ENCODE measurements at regions not wholly inside any gene's neighbourhood (a gene's known extent, or its start where the extent isn't known, plus 50 kb on each side); places are given as distances from the start of the nearest gene placed in this dataset.

GRCh38 chr12:126907900-126908764, 1358.8 kb upstream of the TMEM132C start:
- TF ChIP-seq SIN3A (conservative IDR thresholded peaks at IDR 0.05 in 1 of 2, IDR thresholded peaks at IDR 0.05 in 1 of 2; ENCODE audit: low read depth in 1 of 2, low read length in 2 of 2), result no peak
- no peak for TF ChIP-seq TAF1 (IDR thresholded peaks at IDR 0.05; ENCODE audit: low read depth, low read length)
- no peak for TF ChIP-seq POLR2AphosphoS5 (IDR thresholded peaks at IDR 0.05; ENCODE audit: low read depth, low read length)
- TF ChIP-seq EZH2 (IDR thresholded peaks at IDR 0.05; ENCODE audit: low read depth, low read length, severe bottlenecking), result no peak
- no peak for TF ChIP-seq MAX (IDR thresholded peaks at IDR 0.05)
- TF ChIP-seq TEAD4 (IDR thresholded peaks at IDR 0.05; ENCODE audit: low read depth, low read length), result no peak
- no peak for TF ChIP-seq EP300 (IDR thresholded peaks at IDR 0.05; ENCODE audit: borderline replicate concordance in 1 of 2, low read depth in 2 of 2, low read length in 2 of 2)
- no peak for TF ChIP-seq POU5F1 (IDR thresholded peaks at IDR 0.05; ENCODE audit: low read depth, low read length)
- no peak for TF ChIP-seq CTCF (IDR thresholded peaks at IDR 0.05; ENCODE audit: control extremely low read depth in 1 of 3, insufficient read depth in 1 of 3, low read depth in 1 of 3, low read length in 3 of 3)
- no peak for TF ChIP-seq RAD21 (IDR thresholded peaks at IDR 0.05 in 1 of 2, conservative IDR thresholded peaks at IDR 0.05 in 1 of 2; ENCODE audit: low read depth in 2 of 2, low read length in 2 of 2)
- no peak for TF ChIP-seq SRF (IDR thresholded peaks at IDR 0.05; ENCODE audit: low read depth, low read length)
